Stomach (tissue), 8 donors: ENCODE measurements at regions not wholly inside any gene's neighbourhood (a gene's known extent, or its start where the extent isn't known, plus 50 kb on each side); places are given as distances from the start of the nearest gene placed in this dataset.

ENCODE experiments used
- DNase-seq, 2 donors: peaks; one replicate each; pipeline versions ENCODE4 v3.0.0 to v3.0.0-alpha.2; 2013 to 2019
- H3K27ac ChIP-seq, 5 donors: fragments of 200-600 bp in 4 of 5; sonication (generic) in 4 of 5; one replicate each; pipeline ENCODE4 v1.5.1; 2013 to 2019; ENCODE audit warnings: mild to moderate bottlenecking in 1 of 5, moderate library complexity in 1 of 5
- H3K27me3 ChIP-seq, 3 donors: fragments of 200-600 bp; sonication (generic); one replicate each; pipeline ENCODE4 v1.5.1; 2017 to 2019; ENCODE audit warnings: mixed run types in 1 of 3
- H3K36me3 ChIP-seq, 4 donors: fragments of 200-600 bp; sonication (generic); 1 replicate in 3 of 4; 2 replicates in 1 of 4; pipeline ENCODE4 v1.5.1; 2016 to 2019
- H3K4me1 ChIP-seq, 4 donors: fragments of 200-600 bp; sonication (generic); one replicate each; pipeline ENCODE4 v1.5.1; 2016 to 2019
- H3K4me3 ChIP-seq, 4 donors: fragments of 200-600 bp; sonication (generic) in 3 of 4; one replicate each; pipeline ENCODE4 v1.5.1; 2016 to 2019; ENCODE audit warnings: mild to moderate bottlenecking in 1 of 4
- H3K9me3 ChIP-seq, 4 donors: fragments of 200-600 bp; sonication (generic); one replicate each; pipeline ENCODE4 v1.5.1; 2016 to 2019
- EP300 ChIP-seq: sonication (generic); formaldehyde crosslinking; IDR thresholded peaks from one replicate; pipeline ENCODE4 v1.6.1; 2017; ENCODE audit warnings: antibody characterized with exemption
- POLR2A ChIP-seq, 4 donors: fragments of 450-650 bp; IDR thresholded peaks; one replicate each; pipeline ENCODE4 v1.6.1; 2016; ENCODE audit warnings: antibody characterized with exemption in 4 of 4, control low read depth in 2 of 4, mild to moderate bottlenecking in 1 of 4, moderate library complexity in 1 of 4
- POLR2AphosphoS5 ChIP-seq, 3 donors: sonication (generic); formaldehyde crosslinking; IDR thresholded peaks; one replicate each; pipeline ENCODE4 v1.6.1; 2016; ENCODE audit warnings: antibody characterized with exemption in 3 of 3
- WGBS, 5 donors: extraction: QIAGEN DNeasy Blood & Tissue Kit in 3 of 5; methylation state at CpG; one replicate each; pipeline versions ENCODE4 v1.1.5 to v1.1.7; 2013 to 2018; 5-methylcytosine and 5-hydroxymethylcytosine counted together
- intact Hi-C: fragments of 100-400 bp; cut with DNase I; formaldehyde crosslinking; loops from one replicate; pipeline ENCODE4 v1.15.1; 2023; ENCODE audit warnings: low total_unique reads
- TF ChIP-seq, protein P1 (sequence below), 7 experiments: fragments of 450-650 bp in 4 of 7; fragments of 200-600 bp in 3 of 7; sonication (generic) in 3 of 7; IDR thresholded peaks; one replicate each; pipeline ENCODE4 v1.5.1; 2016 to 2019; ENCODE audit warnings: antibody characterized with exemption in 7 of 7, control low read depth in 2 of 7, mild to moderate bottlenecking in 1 of 7
- donor health status: healthy with polysubstance abuse.
- donor health status: Bipolar disorder and iron deficiency.
- donor health status: healthy.

DNA sequence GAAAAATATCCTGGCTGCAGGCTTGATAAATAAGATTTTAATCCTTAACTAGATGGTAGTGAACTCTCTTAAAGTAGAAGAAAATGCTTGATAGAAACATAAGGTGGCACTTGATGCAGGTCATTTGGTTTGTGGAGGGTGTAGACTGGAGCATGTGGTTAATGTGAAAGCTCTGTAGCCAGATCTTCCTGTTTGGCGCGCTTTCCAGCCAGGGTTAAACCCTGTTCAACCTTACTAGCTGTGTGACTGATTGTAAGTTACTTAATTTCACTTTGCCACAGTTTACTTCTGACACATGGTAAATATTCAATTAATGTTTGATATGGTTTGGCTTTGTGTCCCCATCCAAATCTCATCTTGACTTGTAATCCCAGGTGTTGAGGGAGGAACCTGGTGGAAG is 394.0 kb downstream of the REEP3 start:
- 54 to 79% (median 62%) methylated on average over 2 of the region's 2 CpGs for WGBS, 5 donors
- Histone ChIP-seq H3K27me3 (no peaks in the 10 kb centered on the region), H3K9me3 (no peaks in the 10 kb centered on the region), H3K27ac (no peak overlapping the region), H3K4me3 (no peak overlapping the region), H3K4me1 (peaks cover 0 to under 1% (median 0%) of the 10 kb centered on the region in 4 donors), H3K36me3 (no peaks in the 10 kb centered on the region)
- intact Hi-C loops, result no loop called here
- TF ChIP-seq, protein P1, sequence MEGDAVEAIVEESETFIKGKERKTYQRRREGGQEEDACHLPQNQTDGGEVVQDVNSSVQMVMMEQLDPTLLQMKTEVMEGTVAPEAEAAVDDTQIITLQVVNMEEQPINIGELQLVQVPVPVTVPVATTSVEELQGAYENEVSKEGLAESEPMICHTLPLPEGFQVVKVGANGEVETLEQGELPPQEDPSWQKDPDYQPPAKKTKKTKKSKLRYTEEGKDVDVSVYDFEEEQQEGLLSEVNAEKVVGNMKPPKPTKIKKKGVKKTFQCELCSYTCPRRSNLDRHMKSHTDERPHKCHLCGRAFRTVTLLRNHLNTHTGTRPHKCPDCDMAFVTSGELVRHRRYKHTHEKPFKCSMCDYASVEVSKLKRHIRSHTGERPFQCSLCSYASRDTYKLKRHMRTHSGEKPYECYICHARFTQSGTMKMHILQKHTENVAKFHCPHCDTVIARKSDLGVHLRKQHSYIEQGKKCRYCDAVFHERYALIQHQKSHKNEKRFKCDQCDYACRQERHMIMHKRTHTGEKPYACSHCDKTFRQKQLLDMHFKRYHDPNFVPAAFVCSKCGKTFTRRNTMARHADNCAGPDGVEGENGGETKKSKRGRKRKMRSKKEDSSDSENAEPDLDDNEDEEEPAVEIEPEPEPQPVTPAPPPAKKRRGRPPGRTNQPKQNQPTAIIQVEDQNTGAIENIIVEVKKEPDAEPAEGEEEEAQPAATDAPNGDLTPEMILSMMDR (IDR thresholded peaks at IDR 0.05), result no peak
- no peak for TF ChIP-seq EP300
- TF ChIP-seq POLR2AphosphoS5 (IDR thresholded peaks at IDR 0.05), result no peak
- no peak for TF ChIP-seq POLR2A (IDR thresholded peaks at IDR 0.05)
- peak in 1 of 2 donors; percentile 24 for DNase-seq

DNA sequence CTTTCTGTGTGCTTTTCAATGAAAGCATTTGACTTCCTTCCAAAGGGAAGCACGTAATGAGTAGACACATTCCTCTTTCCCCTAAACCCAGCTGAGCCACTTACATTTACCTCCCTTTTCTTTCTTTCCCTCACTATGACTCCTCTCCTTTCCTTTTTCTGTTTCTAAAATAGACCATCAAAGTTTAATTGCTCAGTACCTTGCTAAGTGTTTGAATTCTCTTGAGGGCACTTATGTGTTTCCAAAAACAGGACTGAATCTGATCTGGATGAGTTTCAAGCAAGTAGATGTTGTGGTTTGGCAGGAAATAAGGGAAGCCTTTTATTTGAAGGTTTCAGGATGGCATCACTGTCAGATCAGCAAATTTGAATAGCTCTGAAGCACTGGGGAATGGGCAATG is 396.2 kb downstream of the REEP3 start:
- Histone ChIP-seq H3K27me3 (no peaks in the 10 kb centered on the region), H3K4me1 (peaks cover 0 to 7% (median 2%) of the 10 kb centered on the region in 4 donors), H3K27ac (no peak overlapping the region), H3K36me3 (no peaks in the 10 kb centered on the region), H3K4me3 (no peak overlapping the region), H3K9me3 (no peaks in the 10 kb centered on the region)
- DNase-seq, result no peak
- TF ChIP-seq POLR2AphosphoS5 (IDR thresholded peaks at IDR 0.05), result no peak
- TF ChIP-seq, protein P1 (IDR thresholded peaks at IDR 0.05), result no peak
- no peak for TF ChIP-seq POLR2A (IDR thresholded peaks at IDR 0.05)
- TF ChIP-seq EP300, result no peak
- WGBS, 5 donors, result 0 to 17% (median 9%) methylated on average over 1 of the region's 1 CpG
- intact Hi-C loops, result no loop called here

DNA sequence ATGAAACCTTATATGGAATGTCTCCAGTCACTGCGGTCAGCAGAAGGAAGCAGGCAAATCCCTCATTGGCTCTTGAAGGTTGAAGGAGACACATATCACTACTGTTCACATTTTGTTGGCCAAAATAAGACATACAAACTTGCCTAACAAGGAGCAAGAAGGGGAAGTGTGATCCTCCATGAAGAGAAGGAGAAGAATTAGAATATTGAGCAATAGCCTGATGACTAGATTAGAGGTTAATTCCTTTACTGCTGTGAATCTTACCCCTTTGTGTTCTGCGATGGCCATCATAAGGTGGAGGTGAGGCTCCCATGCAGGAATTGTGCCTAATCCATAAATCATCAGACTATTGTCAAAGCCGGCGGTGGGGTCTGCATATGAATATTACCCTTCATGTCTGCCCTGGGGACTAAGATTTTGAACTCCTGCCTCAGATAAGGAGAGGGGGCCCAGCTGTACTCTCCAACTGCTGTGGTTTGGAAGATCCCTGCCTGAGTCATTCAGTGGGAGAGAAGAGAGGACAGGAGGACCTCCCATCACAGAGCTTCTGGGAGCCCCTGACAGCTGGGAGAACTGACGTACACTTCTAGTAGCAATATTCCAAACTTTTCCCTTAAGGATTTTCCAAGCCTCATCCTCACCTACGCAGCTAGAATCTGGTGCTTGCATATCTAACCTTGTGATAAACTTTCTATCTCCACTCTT is 398.5 kb downstream of the REEP3 start:
- DNase-seq, result no peak
- H3K4me3 ChIP-seq, result no peak overlapping the region
- no peaks in the 10 kb centered on the region for H3K27me3 ChIP-seq
- TF ChIP-seq POLR2AphosphoS5 (IDR thresholded peaks at IDR 0.05), result no peak
- TF ChIP-seq POLR2A (IDR thresholded peaks at IDR 0.05), result no peak
- TF ChIP-seq EP300, result no peak
- TF ChIP-seq, protein P1 (IDR thresholded peaks at IDR 0.05), result no peak
- WGBS, 5 donors, result 73 to 80% (median 75%) methylated on average over 6 of the region's 6 CpGs
- H3K9me3 ChIP-seq, result no peaks in the 10 kb centered on the region
- H3K4me1 ChIP-seq, result peaks cover 0 to 7% (median 2%) of the 10 kb centered on the region in 4 donors
- no peak overlapping the region for H3K27ac ChIP-seq
- intact Hi-C loops, result no loop called here
- no peaks in the 10 kb centered on the region for H3K36me3 ChIP-seq

DNA sequence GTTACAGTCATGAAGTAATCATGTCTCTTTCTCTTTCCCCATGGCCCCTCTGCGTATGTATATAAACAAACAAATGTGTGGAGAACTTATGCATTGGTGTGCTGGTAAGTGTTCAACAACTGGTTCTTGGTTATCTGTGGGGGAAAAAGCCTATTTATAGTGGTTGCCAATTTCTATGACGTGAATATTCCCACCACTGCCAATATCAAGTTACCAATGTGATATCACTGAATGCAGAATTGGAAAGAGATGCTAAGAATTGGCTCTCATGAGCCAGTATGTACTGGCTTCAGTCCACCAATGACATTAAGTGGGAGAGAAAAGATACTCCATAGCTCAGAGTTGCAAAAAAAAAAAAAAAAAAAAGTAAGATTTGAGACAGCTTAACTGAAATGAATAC is 399.7 kb downstream of the REEP3 start:
- H3K36me3 ChIP-seq, result no peaks in the 10 kb centered on the region
- no peak for TF ChIP-seq EP300
- no peak overlapping the region for H3K4me3 ChIP-seq
- no peaks in the 10 kb centered on the region for H3K9me3 ChIP-seq
- H3K27ac ChIP-seq, result no peak overlapping the region
- H3K27me3 ChIP-seq, result no peaks in the 10 kb centered on the region
- 9 to 37% (median 21%) methylated on average over 2 of the region's 2 CpGs for WGBS, 5 donors
- H3K4me1 ChIP-seq, result peaks cover 0 to 7% (median 2%) of the 10 kb centered on the region in 4 donors
- DNase-seq, result peak in 1 of 2 donors; percentile 53
- intact Hi-C loops, result no loop called here

DNA sequence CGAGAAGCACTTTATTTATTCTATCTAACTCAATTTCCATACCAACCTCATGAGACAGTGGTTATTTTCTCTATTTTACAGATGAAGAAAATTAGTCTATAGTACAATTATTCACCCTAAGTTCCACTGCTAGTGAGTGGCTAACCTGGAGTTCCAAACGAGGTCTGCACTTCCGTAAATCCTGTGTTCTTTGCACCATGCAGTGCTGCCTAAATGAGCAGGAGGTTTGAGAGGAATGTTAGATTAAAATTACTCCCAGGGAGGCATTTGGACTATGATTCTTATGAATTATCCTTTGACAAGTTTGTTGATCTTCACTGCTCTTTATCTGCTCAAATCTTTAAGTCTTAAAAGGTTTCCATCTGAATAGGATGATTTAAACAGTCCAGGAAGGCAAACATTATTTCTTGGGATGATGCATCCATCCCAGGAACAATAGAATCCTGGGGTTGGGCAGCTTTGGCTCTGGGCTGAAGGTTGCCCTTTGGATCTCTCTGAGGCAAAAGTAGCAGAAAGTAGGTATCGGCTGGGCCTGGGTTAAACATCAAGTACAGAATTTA is 400.8 kb downstream of the REEP3 start:
- H3K27ac ChIP-seq, result no peak overlapping the region
- intact Hi-C loops, result no loop called here
- TF ChIP-seq POLR2AphosphoS5 (IDR thresholded peaks at IDR 0.05) (no peak), POLR2A (IDR thresholded peaks at IDR 0.05) (no peak), EP300 (no peak)
- TF ChIP-seq, protein P1 (IDR thresholded peaks at IDR 0.05), result no peak
- no peak overlapping the region for H3K4me3 ChIP-seq
- no peaks in the 10 kb centered on the region for H3K27me3 ChIP-seq
- no peak for DNase-seq
- H3K36me3 ChIP-seq, result no peaks in the 10 kb centered on the region
- peaks cover 0 to 7% (median 2%) of the 10 kb centered on the region in 4 donors for H3K4me1 ChIP-seq
- 71 to 79% (median 78%) methylated on average over 4 of the region's 4 CpGs for WGBS, 5 donors
- no peaks in the 10 kb centered on the region for H3K9me3 ChIP-seq
